ENCODE measurements at regions not wholly inside any gene's neighbourhood (a gene's known extent, or its start where the extent isn't known, plus 50 kb on each side); places are given as distances from the start of the nearest gene placed in this dataset.

- TF ChIP-seq GABPA (IDR thresholded peaks at IDR 0.05; ENCODE audit: borderline replicate concordance, insufficient read depth, low read length) (no peak), CHD1 (IDR thresholded peaks at IDR 0.05; ENCODE audit: low read depth, low read length) (no peak)
Observed at GRCh38 chr13:44131069-44131614, 242.5 kb upstream of the SERP2 start (continued).
